Lower leg skin (tissue), 4 donors: ENCODE measurements at regions not wholly inside any gene's neighbourhood (a gene's known extent, or its start where the extent isn't known, plus 50 kb on each side); places are given as distances from the start of the nearest gene placed in this dataset.

ENCODE experiments used
- DNase-seq, 2 donors: peaks; one replicate each; pipeline ENCODE4 v3.0.0-alpha.2; 2019; ENCODE audit warnings: low spot score in 2 of 2
- H3K4me3 ChIP-seq: fragments of 200-600 bp; sonication (generic); 2 replicates; pipeline ENCODE4 v1.5.1; 2017; ENCODE audit warnings: mild to moderate bottlenecking, low read depth; ENCODE audit not compliant: poor library complexity, severe bottlenecking
- CTCF ChIP-seq, 3 donors: fragments of 450-650 bp; IDR thresholded peaks; one replicate each; pipeline ENCODE4 v1.5.1; 2016; ENCODE audit warnings: antibody characterized with exemption in 3 of 3, mild to moderate bottlenecking in 3 of 3, moderate library complexity in 2 of 3
- POLR2A ChIP-seq, 2 donors: fragments of 450-650 bp; IDR thresholded peaks; one replicate each; pipeline ENCODE4 v1.6.1; 2016 to 2017; ENCODE audit warnings: antibody characterized with exemption in 2 of 2, mild to moderate bottlenecking in 1 of 2, moderate library complexity in 1 of 2
- WGBS, 2 donors: methylation state at CpG; one replicate each; pipeline ENCODE4 v1.1.5; 2018; 5-methylcytosine and 5-hydroxymethylcytosine counted together
- intact Hi-C: fragments of 100-400 bp; cut with DNase I; formaldehyde crosslinking; loops from one replicate; pipeline ENCODE4 v1.15.0; 2023; ENCODE audit warnings: low total_unique reads

- intact Hi-C loops = no loop called here
- no peak for TF ChIP-seq POLR2A (IDR thresholded peaks at IDR 0.05)
- TF ChIP-seq CTCF (IDR thresholded peaks at IDR 0.05) = no peak
- H3K4me3 ChIP-seq = no peak overlapping the region
- WGBS, 2 donors = 87 to 90% methylated on average over 3 of the region's 3 CpGs
- DNase-seq = no peak
Observed at GRCh38 chr10:61343796-61344195, 109.4 kb downstream of the TMEM26 start.

- no peak for TF ChIP-seq POLR2A (IDR thresholded peaks at IDR 0.05)
- no peak for TF ChIP-seq CTCF (IDR thresholded peaks at IDR 0.05)
- no peak overlapping the region for H3K4me3 ChIP-seq
- DNase-seq = no peak
- WGBS, 2 donors = 83 to 85% methylated on average over 4 to 5 of the region's 5 CpGs
- intact Hi-C loops = no loop called here
Observed at GRCh38 chr10:61342858-61343572, 110.2 kb downstream of the TMEM26 start.

GRCh38 chr10:61341008-61341407 is 112.2 kb downstream of the TMEM26 start:
- TF ChIP-seq CTCF (IDR thresholded peaks at IDR 0.05) (no peak), POLR2A (IDR thresholded peaks at IDR 0.05) (no peak)
- DNase-seq = no peak
- intact Hi-C loops = no loop called here
- H3K4me3 ChIP-seq = no peak overlapping the region

GRCh38 chr10:61338146-61338545 is 115.0 kb downstream of the TMEM26 start:
- 80 to 88% methylated on average over 1 of the region's 1 CpG for WGBS, 2 donors
- H3K4me3 ChIP-seq = no peak overlapping the region
- TF ChIP-seq POLR2A (IDR thresholded peaks at IDR 0.05) = no peak
- TF ChIP-seq CTCF (IDR thresholded peaks at IDR 0.05) = no peak
- intact Hi-C loops = no loop called here
- no peak for DNase-seq

- TF ChIP-seq POLR2A (IDR thresholded peaks at IDR 0.05) = no peak
- intact Hi-C loops = no loop called here
- no peak for DNase-seq
- H3K4me3 ChIP-seq = no peak overlapping the region
- WGBS, 2 donors = 80 to 86% methylated on average over 3 of the region's 3 CpGs
Observed at GRCh38 chr10:61337741-61338140, 115.4 kb downstream of the TMEM26 start.

- DNase-seq = no peak
- TF ChIP-seq CTCF (IDR thresholded peaks at IDR 0.05) (no peak), POLR2A (IDR thresholded peaks at IDR 0.05) (no peak)
- intact Hi-C loops = no loop called here
- no peak overlapping the region for H3K4me3 ChIP-seq
- WGBS, 2 donors = 60 to 75% methylated on average over 4 of the region's 4 CpGs
Observed at GRCh38 chr10:61336831-61337230, 116.3 kb downstream of the TMEM26 start.
